ENCODE measurements at regions not wholly inside any gene's neighbourhood (a gene's known extent, or its start where the extent isn't known, plus 50 kb on each side); places are given as distances from the start of the nearest gene placed in this dataset.

DNA sequence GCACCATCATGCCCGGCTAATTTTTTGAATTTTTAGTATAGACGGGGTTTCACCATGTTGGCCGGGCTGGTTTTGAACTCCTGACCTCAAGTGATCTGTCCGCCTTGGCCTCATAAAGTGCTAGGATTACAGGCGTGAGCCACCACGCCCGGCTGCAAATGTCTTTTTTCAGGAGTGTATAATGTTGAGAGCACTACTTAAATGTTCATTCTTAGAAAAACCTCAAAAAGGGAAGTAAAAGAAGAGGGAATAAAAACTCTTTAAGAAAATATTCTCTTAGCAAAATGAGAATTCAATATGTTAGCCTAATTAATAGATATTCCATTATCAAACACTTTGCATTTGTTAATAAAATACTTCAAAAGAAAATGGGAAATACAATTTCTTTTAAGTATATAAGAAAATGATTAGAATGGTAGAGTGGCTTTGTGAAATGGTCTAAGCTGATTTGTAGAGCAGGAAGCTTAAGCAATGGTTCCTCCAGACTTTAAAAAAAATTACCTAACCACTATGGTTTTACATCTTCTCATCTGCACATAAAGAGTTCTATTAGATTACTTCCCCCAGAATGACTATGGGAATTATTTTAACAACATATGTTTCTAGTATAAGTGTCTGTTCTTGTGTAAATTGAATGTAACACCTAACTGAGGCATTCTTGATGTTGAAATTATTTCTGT, 226.7 kb upstream of the ALCAM start:
- TF ChIP-seq, protein P1, sequence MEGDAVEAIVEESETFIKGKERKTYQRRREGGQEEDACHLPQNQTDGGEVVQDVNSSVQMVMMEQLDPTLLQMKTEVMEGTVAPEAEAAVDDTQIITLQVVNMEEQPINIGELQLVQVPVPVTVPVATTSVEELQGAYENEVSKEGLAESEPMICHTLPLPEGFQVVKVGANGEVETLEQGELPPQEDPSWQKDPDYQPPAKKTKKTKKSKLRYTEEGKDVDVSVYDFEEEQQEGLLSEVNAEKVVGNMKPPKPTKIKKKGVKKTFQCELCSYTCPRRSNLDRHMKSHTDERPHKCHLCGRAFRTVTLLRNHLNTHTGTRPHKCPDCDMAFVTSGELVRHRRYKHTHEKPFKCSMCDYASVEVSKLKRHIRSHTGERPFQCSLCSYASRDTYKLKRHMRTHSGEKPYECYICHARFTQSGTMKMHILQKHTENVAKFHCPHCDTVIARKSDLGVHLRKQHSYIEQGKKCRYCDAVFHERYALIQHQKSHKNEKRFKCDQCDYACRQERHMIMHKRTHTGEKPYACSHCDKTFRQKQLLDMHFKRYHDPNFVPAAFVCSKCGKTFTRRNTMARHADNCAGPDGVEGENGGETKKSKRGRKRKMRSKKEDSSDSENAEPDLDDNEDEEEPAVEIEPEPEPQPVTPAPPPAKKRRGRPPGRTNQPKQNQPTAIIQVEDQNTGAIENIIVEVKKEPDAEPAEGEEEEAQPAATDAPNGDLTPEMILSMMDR (IDR thresholded peaks at IDR 0.05), result no peak
- no peak for TF ChIP-seq POLR2A (IDR thresholded peaks at IDR 0.05)
